ENCODE measurements at regions not wholly inside any gene's neighbourhood (a gene's known extent, or its start where the extent isn't known, plus 50 kb on each side); places are given as distances from the start of the nearest gene placed in this dataset.

DNA sequence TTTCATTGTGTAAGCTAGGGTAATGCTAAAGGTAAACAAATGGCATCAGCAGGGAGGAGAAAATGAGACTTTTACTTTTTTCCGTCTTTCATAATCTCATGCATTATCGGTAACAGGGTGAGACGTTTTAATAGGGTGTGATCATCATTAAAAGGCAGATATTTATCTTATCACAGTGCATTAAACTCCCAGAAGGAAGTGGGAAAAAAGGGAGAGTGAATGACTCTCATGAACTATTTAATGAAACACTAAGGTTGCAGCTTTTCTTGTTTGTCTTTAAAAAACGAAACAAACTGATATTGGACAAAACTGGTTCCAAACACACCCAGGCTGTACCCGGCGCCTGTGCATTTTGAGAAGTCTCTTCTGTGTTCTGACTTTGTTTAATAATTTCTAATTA is 1936.8 kb upstream of the PIK3C3 start:
- Histone ChIP-seq H3K4me1 (ENCODE audit: control insufficient read depth, low read length) (no peaks in the 10 kb centered on the region), H3K4me2 (ENCODE audit: low read length) (no peak overlapping the region)
- no peak for TF ChIP-seq CTCF (IDR thresholded peaks at IDR 0.05; ENCODE audit: low read depth, low read length, poor library complexity, severe bottlenecking)
- no peak for TF ChIP-seq EZH2phosphoT487 (IDR thresholded peaks at IDR 0.05; ENCODE audit: borderline replicate concordance, low read length)

GRCh38 chr18:40017021-40017420 is 1938.0 kb upstream of the PIK3C3 start:
- Histone ChIP-seq H3K27ac (ENCODE audit: low read depth, low read length) (no peak overlapping the region), H3K4me3 (ENCODE audit: low read length) (no peak overlapping the region), H3K4me2 (ENCODE audit: low read length) (no peak overlapping the region), H3K9me3 (ENCODE audit: control insufficient read depth, insufficient read depth, low read length) (no peaks in the 10 kb centered on the region), H3K27me3 (ENCODE audit: control insufficient read depth, low read length) (no peaks in the 10 kb centered on the region), H3F3A (ENCODE audit: control insufficient read depth, insufficient read depth) (no peaks in the 10 kb centered on the region), H4K20me1 (ENCODE audit: control insufficient read depth, insufficient read depth, low read depth, low read length) (no peaks in the 10 kb centered on the region), H3K36me3 (ENCODE audit: control insufficient read depth, low read length) (no peaks in the 10 kb centered on the region), H3K4me1 (ENCODE audit: control insufficient read depth, low read length) (no peaks in the 10 kb centered on the region), H3K9me2 (replicated peaks; ENCODE audit: control insufficient read depth, low read length) (no peaks in the 10 kb centered on the region), H3K79me2 (ENCODE audit: control insufficient read depth, low read length) (no peaks in the 10 kb centered on the region)
- TF ChIP-seq CTCF (IDR thresholded peaks at IDR 0.05; ENCODE audit: low read depth, low read length, poor library complexity, severe bottlenecking) (no peak), EZH2phosphoT487 (IDR thresholded peaks at IDR 0.05; ENCODE audit: borderline replicate concordance, low read length) (no peak)

More for the DNA sequence above, 1936.8 kb upstream of the PIK3C3 start:
- no peaks in the 10 kb centered on the region for H3K9me2 ChIP-seq (replicated peaks; ENCODE audit: control insufficient read depth, low read length)
- no peaks in the 10 kb centered on the region for H3K9me3 ChIP-seq (ENCODE audit: control insufficient read depth, insufficient read depth, low read length)
- H4K20me1 ChIP-seq (ENCODE audit: control insufficient read depth, insufficient read depth, low read depth, low read length): no peaks in the 10 kb centered on the region
- no peak overlapping the region for H3K4me3 ChIP-seq (ENCODE audit: low read length)
- no peaks in the 10 kb centered on the region for H3F3A ChIP-seq (ENCODE audit: control insufficient read depth, insufficient read depth)
- H3K27me3 ChIP-seq (ENCODE audit: control insufficient read depth, low read length): no peaks in the 10 kb centered on the region
- no peaks in the 10 kb centered on the region for H3K79me2 ChIP-seq (ENCODE audit: control insufficient read depth, low read length)
- H3K36me3 ChIP-seq (ENCODE audit: control insufficient read depth, low read length): no peaks in the 10 kb centered on the region
- H3K27ac ChIP-seq (ENCODE audit: low read depth, low read length): no peak overlapping the region

GRCh38 chr18:40016405-40016804 is 1938.6 kb upstream of the PIK3C3 start:
- Histone ChIP-seq H3K4me2 (ENCODE audit: low read length) (no peak overlapping the region), H3K27me3 (ENCODE audit: control insufficient read depth, low read length) (no peaks in the 10 kb centered on the region)
- no peak for TF ChIP-seq CTCF (IDR thresholded peaks at IDR 0.05; ENCODE audit: low read depth, low read length, poor library complexity, severe bottlenecking)
- TF ChIP-seq EZH2phosphoT487 (IDR thresholded peaks at IDR 0.05; ENCODE audit: borderline replicate concordance, low read length): no peak

More at GRCh38 chr18:40016405-40016804, 1938.6 kb upstream of the PIK3C3 start:
- H4K20me1 ChIP-seq (ENCODE audit: control insufficient read depth, insufficient read depth, low read depth, low read length): no peaks in the 10 kb centered on the region
- no peaks in the 10 kb centered on the region for H3K4me1 ChIP-seq (ENCODE audit: control insufficient read depth, low read length)
- no peak overlapping the region for H3K27ac ChIP-seq (ENCODE audit: low read depth, low read length)
- no peaks in the 10 kb centered on the region for H3K79me2 ChIP-seq (ENCODE audit: control insufficient read depth, low read length)
- no peaks in the 10 kb centered on the region for H3K9me2 ChIP-seq (replicated peaks; ENCODE audit: control insufficient read depth, low read length)
- H3K4me3 ChIP-seq (ENCODE audit: low read length): no peak overlapping the region
- no peaks in the 10 kb centered on the region for H3K9me3 ChIP-seq (ENCODE audit: control insufficient read depth, insufficient read depth, low read length)
- H3F3A ChIP-seq (ENCODE audit: control insufficient read depth, insufficient read depth): no peaks in the 10 kb centered on the region
- H3K36me3 ChIP-seq (ENCODE audit: control insufficient read depth, low read length): no peaks in the 10 kb centered on the region

Measured in DOHH2 (cell line).